NCI-H1417 treated with DMSO at 0.1 percent for 48 hours (cell line): ENCODE measurements at regions not wholly inside any gene's neighbourhood (a gene's known extent, or its start where the extent isn't known, plus 50 kb on each side); places are given as distances from the start of the nearest gene placed in this dataset.
"Not testable (repeated sequence)": the region's sequence is repeated elsewhere in the genome, so short reads cannot be mapped to it uniquely, and the experiment has no call there.

Experiments used
- DNase-seq: peaks from one replicate; lab custom pipeline; 2025; lab: John Stamatoyannopoulos, UW

DNA sequence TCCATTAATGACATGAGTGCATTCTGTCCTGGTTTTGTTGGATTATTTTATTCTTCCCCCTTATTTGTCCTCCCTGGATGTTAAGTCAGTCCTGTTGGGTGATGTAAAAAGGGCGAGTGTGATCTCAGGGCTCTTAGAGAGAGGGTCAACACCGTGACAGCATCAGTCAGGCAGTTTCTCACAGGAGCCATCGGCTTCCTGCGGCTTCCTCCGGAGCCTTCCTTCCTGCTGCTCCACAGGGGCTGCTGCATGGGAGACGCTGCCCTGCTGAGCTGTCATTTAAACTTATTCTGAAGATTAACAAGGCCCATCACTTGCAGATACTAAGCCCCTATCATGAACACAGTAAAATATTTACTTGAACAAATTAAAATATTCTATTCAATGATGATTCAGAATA is 211.3 kb downstream of the SPATA31A1 start:
- not testable (repeated sequence) for DNase-seq

DNA sequence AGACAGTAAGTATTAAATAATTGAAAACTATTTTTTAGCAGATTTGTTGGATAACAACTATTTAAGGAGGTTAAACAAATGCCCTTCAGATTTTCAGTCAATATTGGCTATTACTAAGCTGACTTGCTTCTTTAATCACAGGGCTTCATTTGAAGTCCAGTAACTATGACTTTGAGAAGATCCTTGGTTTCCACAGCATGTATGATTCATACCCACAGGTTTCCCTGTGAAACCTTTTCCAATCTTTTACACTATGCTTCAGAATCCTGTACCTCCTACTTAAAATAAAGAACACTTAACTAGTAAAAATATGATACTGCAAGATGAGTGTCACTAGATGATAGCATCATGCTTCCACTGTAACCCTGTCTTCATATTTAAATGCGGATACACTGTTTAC is 211.9 kb downstream of the SPATA31A1 start:
- DNase-seq: not testable (repeated sequence)

DNA sequence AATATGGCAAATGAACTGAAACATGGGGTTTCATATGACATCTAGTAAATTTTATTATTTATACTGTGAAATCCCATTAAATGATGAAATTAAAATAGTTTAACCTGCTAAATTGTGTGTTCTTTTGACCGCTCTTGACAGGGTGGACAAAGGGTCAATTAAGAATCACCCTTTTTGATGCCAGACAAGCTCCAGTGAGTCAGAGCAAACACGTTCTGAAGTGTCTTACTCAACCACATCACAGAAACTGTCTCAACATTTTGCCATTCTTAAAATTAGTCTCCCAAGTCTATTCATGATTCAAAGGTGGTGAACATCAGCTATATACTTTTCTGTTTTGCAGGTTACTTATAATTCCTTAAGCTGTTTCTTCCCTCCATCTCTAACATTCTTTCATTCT is 213.4 kb downstream of the SPATA31A1 start:
- DNase-seq: not testable (repeated sequence)

DNA sequence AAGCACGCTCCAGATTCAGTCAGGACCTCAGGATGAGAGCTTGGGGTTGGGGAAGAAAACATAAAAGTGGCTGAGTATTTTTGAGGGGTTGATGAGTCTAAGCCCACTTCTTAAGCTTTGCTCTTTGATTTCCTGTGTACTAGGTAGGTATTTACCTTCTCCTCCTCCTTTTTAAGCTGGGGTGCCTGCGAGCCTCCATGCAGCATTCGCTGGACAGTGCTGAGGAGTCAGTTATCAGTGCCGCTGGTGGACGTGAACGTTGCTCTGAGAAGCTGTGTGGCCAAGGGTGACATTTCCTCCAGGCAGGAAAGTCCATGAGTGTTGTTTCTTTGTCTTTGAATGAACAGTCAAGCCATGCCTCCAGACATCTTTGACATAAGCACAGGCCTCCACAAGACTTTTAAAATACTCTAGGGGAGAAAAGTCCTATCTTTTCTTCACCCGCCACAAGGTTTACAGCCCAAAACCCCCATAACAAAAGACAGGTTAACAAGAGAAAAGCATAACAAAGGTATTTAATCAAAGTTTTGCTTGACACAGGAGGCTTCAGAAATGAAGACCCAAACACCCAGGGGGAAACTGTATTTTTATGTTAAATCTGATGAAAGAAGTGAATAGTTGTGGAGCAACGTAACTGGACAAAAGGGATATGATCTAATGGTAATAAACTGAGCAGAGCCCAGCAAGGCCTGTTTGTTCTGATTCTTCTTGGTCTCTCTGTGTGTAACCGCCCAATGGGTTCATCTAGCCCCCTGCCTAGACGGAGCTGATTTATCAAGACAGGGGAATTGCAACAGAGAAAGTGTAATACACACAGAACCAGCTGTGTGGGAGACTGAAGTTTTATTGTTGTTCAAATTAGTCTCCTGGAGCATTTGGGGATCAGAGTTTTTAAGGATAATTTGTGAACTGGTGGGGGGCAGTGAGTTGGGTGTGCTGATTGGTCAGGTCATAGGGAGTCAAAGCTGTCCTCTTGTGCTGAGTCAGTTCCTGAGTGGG is 217.9 kb downstream of the SPATA31A1 start:
- not testable (repeated sequence) for DNase-seq

DNA sequence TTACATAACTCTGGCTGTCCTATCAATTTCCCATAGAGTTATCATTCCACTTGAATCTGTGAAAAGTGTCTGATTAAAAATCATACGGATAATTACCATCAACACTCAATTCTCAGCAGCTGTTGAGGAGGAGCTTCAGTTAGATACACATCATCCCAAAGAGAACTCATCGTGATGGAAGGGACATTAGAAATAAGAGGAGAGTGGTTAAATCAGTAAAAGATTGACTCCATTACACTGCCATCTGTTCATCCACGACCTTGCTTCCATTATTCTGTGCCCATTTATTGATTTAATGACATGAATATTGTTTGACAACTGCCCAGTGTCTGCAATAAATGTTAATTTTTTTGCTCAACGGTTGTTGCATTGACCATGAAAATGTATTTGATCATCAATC is 223.5 kb downstream of the SPATA31A1 start:
- DNase-seq: not testable (repeated sequence)

DNA sequence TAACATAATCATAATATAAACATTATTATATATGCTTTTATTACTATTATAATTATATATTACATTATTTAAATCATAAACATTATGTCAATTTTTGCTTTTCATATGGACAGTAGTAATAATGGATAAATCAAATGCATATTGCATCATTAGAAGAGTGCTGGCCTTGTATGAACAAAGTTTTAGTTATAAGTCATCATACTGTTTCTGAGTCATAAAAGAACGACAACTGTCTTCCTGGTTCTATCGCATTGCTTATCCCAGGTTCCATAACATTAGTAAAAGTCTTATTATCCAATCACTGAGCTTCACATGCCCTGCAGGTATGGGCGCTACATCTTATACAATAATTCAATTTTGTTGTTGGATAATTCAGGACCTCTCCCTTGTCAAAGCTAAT is 225.8 kb downstream of the SPATA31A1 start:
- not testable (repeated sequence) for DNase-seq

DNA sequence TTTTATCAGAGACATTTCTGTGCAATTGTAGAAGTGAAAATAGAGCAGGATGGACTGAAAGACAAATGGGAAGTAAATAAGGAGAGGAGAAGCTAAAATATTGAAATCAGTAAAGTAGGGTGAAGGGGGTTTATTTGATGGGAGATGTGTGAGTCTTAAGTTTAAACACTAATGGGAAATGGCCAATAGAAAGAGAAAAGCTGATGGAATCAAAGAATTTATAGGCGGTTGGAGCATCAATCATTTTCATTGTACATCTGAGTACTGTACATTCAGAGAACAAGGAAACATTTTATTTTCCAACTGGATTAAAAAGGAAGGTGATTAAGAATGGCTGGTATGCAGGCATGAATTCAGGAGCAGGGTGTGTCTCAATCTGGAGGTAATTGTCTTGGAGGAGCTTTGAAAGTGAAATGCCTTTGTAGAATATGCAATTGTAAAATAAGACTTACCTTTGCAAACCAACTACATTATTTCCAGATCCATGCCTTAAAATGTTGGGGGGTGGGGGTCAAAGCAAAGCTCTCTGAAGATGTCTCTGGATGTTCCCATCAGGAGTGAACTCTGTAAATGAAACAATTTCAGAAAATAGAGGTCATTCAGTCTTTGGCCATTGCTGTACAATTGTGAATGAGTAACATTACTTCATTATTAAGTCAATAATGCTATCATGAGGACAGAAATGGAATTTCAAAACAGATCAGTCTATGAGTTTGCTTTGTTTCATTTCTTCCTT is 227.4 kb downstream of the SPATA31A1 start:
- DNase-seq: not testable (repeated sequence)

DNA sequence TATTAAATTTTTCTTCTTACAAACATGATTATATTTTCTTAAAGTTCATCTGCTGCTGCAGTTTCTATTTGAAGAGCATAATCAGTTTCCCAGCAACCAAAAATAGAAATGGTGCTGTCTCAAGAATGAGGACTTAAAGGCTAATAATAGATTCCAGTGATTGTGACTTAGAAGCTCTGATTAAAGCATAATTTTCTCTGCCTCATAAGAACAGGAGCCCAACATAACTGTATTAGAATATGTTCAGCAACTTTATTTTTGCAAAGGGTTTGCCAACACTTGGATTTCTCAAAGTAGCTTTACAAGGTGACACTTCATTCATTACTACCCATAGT is 227.9 kb downstream of the SPATA31A1 start:
- not testable (repeated sequence) for DNase-seq

DNA sequence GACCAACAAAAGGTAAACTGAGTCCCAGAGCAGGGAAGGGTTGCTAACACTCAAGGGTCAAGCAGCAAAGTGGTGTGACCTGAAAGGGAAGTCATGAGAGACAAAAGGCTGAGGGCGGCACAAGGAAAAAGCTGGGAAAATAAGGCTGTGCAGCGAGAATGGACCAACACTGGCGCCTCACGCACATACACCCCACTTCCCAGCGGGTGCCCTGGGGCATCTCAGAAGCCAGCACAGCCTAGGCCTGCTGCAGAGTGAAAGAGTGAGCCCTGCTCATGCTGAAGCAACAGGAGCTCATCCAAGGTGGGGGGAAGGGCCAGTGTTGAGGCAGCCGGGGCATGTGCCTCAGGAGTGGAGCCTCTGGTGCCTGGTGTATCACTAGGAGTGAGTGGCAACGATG is 229.8 kb downstream of the SPATA31A1 start:
- DNase-seq: not testable (repeated sequence)

DNA sequence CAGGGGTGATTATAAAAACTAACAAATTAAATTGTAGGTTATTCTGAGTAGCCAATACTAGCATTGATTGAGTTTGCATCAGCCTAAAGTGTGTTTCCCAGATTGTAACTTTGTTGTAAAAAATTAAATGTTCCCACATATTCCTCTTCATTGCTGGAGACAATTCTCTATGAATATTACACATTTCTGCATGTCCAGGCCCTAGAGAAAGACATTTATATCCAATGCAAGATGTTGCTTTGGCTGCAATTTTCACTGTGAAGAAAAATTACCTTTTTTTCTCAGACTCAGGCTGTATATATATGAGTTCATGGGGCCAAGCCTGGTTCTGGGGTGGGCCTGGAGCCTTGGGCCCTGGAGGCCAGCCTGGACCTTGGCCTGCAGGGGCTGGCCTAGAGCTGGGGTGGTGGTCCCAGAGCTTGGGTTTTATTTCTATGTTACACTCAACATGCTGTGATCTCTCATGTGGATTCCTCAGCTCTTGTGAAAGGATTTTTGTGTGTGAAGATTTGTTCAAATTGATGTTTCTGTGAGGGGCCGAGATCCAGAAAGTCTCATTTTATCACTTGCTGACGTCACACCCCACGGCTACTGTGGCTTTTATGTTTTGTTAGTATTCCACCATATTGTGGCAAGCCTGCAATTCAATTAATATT is 232.5 kb downstream of the SPATA31A1 start:
- no peak for DNase-seq

DNA sequence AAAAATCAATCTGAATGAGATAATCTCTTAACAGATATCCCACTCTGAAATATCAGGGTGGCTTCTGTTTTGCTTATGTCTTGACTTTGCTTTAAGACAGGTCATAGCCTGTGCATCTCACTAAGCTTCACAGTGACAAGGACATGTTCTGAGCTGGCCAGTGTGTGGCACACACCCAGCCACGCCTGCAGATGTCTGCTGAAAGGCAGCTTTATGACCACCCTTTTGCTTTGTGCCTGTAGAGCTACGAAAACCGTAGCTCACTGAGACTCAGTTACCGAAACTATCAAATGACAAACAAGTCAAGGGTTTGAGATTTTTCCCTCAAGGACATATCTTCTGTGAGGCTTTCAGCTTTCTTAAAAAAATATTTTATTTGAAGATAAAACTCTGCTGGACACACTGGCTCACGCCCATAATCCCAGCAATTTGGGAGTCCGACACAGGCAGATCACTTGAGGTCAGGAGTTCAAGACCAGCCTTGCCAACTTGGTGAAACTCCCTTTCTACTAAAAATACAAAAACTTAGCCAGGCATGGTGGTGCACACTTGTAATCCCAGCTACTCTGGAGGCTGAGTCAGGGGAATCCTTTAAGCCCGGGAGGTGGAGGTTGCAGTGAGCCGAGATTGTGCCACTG is 233.2 kb downstream of the SPATA31A1 start:
- no peak for DNase-seq

DNA sequence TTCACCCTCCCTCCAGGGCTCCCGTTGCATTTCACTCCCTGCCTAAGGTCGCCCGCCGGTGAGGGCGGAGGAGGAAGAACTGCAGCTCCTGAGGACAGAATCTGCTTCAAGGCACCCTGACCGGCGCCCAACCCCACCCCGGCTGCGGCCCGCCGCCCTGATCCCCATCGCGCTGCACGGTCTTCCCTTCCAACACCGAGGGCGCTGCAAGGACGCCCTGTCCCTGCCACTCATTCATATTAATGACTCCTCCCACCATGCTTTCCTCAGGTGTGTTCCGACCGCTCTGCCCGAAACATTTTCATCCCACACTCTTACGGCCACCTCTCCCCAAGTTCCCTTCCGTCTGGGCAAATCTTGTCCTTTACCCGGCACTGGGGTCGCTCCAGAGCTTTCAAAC is 248.6 kb downstream of the SPATA31A1 start:
- not testable (repeated sequence) for DNase-seq

DNA sequence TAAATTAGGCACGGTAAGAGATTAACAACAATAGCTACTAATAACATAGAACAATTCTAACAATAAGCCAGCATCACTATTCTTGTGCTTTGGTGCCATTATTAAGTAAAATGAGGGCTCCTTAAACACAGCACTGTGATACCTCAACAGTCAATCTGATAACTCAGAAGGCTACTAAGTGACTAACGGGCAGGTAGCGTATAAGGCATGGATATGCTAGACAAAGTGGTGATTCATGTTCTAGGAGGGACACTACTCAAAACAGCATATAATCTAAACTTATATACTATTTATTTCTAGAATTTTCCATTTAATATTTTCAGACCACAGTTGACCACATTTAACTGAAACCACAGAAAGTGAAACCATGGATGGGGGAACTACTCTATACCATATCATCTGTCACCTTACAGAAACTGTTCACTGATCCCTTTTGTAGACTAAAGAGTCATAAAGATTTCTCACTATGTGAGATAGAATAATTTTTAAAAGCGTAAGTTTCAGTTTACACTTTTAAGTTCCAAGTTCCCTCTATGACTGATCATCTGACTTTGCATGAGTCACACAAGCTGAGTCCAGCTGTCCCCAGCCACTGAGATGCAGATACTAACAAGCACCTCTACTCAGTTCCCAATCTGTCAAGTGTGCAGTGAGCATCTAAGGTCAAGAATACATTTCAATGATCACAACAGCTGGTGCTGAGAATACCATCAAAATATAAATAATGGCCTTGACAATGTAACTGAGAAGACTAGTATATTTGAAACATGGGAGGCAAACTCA is 256.2 kb downstream of the SPATA31A1 start:
- not testable (repeated sequence) for DNase-seq

DNA sequence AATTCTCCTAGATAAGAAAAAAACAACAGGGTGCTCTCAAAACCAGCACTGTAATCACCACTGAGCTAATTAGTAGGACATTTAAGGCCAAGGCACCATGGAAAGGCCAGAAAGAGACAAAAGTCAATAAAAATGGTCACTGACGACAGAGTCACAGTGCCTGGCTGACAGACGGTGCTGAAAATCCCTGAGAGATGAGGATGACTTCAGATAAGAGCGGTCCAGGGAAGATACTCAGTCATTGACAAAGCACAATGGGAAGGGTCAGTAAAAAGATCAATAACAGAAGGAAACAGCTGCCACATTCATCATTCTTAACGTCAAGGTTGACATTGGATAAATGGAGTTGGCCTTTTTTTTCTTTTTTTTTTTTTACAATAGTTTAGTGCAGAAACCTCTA is 261.0 kb downstream of the SPATA31A1 start:
- not testable (repeated sequence) for DNase-seq

DNA sequence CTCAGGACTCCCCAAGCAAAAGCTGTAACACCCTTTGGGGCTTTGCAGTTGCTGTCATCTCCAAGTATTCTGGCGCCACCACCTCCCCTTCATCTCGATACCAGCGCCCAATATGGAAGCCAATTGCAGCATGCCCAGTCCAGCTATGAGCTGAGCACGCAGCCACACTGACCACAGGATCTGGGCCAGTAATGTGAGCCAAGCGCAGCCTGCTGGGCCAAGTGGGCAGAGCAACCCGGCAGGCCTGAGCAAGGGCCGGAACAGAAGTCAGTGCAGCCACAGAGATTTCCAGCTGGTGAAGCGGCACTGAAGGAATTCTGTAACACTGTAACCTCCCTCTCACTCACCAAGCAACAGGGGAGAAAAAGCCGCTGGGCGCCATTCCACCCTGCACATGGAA is 268.6 kb downstream of the SPATA31A1 start:
- not testable (repeated sequence) for DNase-seq

DNA sequence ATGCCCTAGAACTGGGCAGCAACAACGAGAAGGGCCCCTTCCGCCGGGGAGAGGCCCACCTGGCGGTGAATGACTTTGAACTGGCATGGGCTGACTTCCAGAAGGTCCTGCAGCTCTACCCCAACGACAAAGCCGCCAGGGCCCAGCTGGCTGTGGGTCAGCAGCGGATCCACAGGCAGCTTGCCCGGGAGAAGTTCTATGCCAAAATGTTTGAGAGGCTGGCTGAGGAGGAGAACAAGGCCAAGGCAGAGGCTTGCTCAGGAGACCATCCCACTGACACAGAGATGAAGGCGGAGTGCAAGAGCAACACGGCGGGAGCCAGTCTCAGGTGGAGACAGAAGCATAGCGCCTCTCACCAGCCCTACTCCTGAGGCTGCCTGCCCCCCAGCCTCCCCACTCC is 276.6 kb downstream of the SPATA31A1 start:
- DNase-seq: not testable (repeated sequence)

DNA sequence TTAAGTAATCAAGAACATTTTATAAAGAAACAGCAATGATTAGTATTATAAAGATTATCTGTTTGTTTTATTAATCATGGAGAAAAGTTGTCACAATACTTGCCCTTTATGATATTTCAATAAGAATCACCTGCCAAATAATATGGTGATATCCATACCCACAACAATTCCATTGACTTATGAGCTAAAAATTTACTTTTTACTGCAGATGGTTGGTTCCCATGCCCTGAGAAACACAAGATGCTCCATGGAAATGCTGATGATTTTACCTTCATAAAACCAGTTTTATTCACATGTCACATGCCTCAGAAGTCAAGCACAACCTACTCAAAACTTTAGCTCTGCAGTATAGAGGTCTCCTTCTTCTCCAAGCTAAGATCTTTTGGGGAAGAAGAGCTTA is 293.6 kb downstream of the SPATA31A1 start:
- DNase-seq: not testable (repeated sequence)

DNA sequence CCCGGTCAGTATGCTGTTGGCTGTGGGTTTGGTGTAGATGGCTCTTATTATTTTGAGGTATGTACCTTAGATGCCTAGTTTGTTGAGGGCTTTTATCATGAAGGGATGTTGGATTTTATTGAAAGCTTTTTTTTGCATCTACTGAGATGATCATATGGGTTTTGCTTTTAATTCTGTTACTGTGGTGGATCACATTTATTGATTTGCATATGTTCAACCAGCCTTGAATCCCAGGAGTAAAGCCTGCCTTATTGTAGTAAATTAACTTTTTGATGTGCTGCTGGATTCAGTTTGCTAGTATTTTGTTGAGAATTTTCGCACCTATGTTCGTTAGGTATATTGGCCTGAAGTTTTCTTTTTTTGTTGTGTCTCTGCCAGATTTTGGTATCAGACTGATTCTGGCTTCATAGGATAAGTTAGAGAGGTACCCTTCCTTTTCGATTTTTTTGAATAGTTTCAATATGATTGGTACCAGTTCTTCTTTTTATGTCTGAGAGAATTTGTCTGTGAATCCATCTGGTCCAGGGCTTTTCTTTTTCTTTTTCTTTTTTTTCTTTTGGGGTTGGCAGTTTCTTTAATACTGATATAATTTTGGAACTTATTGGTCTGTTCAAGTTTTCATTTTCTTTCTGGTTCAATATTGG is 301.6 kb downstream of the SPATA31A1 start:
- DNase-seq: not testable (repeated sequence)

DNA sequence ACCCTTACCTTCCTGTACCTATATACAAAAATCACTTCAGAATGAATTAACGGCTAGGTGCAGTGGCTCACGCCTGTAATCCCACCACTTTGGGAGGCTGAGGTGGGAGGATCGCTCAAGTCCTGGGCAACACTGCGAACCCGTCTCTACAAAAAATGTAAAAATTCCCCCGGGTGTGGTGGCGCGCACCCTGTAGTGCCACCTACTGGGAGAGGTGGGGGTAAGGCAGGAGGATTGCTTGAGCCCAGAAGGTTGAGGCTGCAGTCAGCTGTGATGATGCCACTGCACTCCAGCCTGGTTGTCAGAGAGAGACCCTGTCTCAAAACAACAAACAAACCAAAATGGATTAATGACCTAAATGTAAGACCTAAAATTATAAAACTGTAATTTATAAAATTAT is 307.6 kb downstream of the SPATA31A1 start:
- not testable (repeated sequence) for DNase-seq

DNA sequence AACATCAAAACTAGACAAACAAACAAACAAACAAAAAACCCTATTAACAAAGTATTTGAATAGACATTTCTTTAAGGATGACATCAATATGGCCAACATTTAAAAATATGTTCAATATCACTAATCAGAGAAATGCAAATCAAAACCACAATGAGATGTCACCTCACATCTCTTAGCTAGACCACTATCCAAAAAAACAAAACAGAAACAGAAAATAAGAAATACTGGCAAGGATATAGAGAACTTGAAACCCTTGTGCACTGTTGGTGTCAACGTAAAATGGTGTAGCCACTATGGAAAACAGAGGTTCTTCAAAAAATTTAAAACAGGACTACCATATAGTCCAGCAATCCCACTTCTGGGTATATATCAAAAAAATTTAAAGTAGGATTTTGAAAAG is 308.2 kb downstream of the SPATA31A1 start:
- DNase-seq: not testable (repeated sequence)

DNA sequence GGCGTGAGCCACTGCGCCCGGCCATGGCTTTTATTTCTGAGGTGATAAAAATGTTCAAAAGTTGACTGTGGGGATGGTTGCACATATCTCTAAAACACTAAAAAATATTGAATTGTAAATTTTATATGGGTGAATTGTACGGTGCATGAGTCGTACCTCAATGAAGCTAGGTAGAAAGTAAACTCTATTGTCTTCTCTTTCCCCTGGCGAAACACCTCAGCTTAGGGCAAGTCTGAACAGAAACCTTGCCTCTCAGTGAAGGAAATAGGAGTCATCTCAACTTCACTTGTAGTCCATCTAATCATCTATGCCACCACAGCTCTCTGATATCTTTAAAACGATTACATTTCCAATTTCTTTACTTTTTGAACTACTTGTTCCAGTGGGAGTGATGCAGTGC is 309.6 kb downstream of the SPATA31A1 start:
- DNase-seq: not testable (repeated sequence)
